Activated naive CD8-positive, alpha-beta T cell treated with anti-CD3 and anti-CD28 coated beads, Interleukin-2, amount 10 ng/mL, durations not matched to agents 7 days and 5 days (primary cell): ENCODE measurements at regions not wholly inside any gene's neighbourhood (a gene's known extent, or its start where the extent isn't known, plus 50 kb on each side); places are given as distances from the start of the nearest gene placed in this dataset.

Experiments used
- ATAC-seq: fragments of 150-1000 bp; cut with Tn5 transposase; one replicate; pipeline ENCODE4 v1.10.0; 2021; ENCODE audit warnings: low read depth, moderate library complexity
- POLR2A ChIA-PET: fragments of 350-600 bp; sonication (Branson Sonifier 250); formaldehyde crosslinking; loops from one replicate; lab custom pipeline; 2021; ENCODE audit warnings: antibody characterized with exemption; lab: Charles Lee
- DNase-seq: peaks from one replicate; pipeline ENCODE4 v3.0.0; 2021
- H3K27ac Mint-ChIP-seq: one replicate; pipeline ENCODE4 v1.8.0; 2022; ENCODE audit warnings: mild to moderate bottlenecking, mixed read lengths
- H3K27me3 Mint-ChIP-seq: one replicate; pipeline ENCODE4 v1.8.0; 2022; ENCODE audit warnings: mild to moderate bottlenecking, moderate library complexity, mixed read lengths
- H3K36me3 Mint-ChIP-seq: one replicate; pipeline ENCODE4 v1.8.0; 2021; ENCODE audit warnings: mild to moderate bottlenecking, mixed read lengths
- H3K4me1 Mint-ChIP-seq: one replicate; pipeline ENCODE4 v1.8.0; 2021; ENCODE audit warnings: mixed read lengths
- H3K4me3 Mint-ChIP-seq: one replicate; pipeline ENCODE4 v1.8.0; 2022; ENCODE audit warnings: mild to moderate bottlenecking, moderate library complexity, mixed read lengths
- H3K9me3 Mint-ChIP-seq: one replicate; pipeline ENCODE4 v1.8.0; 2021; ENCODE audit warnings: mixed read lengths

GRCh38 chr3:6105187-6105586 lies 755.7 kb upstream of the GRM7 start:
- Mint-ChIP-seq H3K4me3 (no peak overlapping the region), H3K27me3 (no peaks in the 10 kb centered on the region), H3K27ac (no peak overlapping the region), H3K36me3 (no peaks in the 10 kb centered on the region), H3K4me1 (no peaks in the 10 kb centered on the region), H3K9me3 (peaks cover 4% of the 10 kb centered on the region)
- POLR2A ChIA-PET, result no interaction called here
- DNase-seq (no peak), ATAC-seq (no peak)

DNA sequence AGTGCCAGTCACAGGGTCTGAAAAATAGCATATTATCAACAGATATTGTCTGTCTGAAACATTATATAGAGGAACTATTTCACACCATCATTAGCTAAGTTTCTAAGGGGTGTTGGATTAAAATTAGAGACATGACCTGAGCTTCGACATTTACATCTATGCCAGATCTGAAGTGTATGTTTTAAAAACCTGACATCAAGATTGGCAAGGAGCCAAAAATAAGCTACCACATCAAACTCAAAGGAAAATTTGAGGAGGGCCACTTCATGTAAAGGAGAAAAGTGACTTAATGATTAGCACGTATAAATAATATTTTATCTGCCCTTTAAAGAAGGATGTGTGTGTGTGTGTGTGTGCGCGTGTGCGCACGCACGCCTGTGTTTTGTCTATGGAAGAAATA lies 752.0 kb upstream of the GRM7 start:
- no peak overlapping the region for H3K27ac Mint-ChIP-seq
- POLR2A ChIA-PET, result no interaction called here
- H3K9me3 Mint-ChIP-seq, result peaks cover 2% of the 10 kb centered on the region
- no peak overlapping the region for H3K4me3 Mint-ChIP-seq
- no peak for DNase-seq
- no peaks in the 10 kb centered on the region for H3K36me3 Mint-ChIP-seq
- no peaks in the 10 kb centered on the region for H3K4me1 Mint-ChIP-seq
- ATAC-seq, result no peak
- H3K27me3 Mint-ChIP-seq, result no peaks in the 10 kb centered on the region

DNA sequence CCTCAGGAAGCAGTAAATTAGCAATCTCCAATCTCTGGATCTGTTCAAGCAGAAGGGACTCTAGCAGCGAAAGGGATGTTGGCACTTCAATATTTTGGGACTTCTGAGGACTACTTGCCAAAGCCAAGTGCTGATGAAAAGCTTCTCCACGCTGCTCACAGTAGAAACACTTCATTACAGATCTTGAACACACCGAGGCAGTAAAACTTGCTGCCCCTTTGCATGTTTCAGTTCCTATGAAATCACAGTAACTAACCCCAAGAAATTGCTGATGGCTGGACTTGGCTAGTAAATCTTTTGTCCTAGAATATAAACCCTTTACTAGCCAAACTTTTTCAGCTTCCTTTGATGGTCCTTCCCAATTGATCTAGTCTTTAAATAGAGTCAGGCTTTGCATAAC lies 750.5 kb upstream of the GRM7 start:
- H3K9me3 Mint-ChIP-seq, result peaks cover 2% of the 10 kb centered on the region
- H3K36me3 Mint-ChIP-seq, result no peaks in the 10 kb centered on the region
- no peak overlapping the region for H3K4me3 Mint-ChIP-seq
- ATAC-seq, result no peak
- H3K4me1 Mint-ChIP-seq, result no peaks in the 10 kb centered on the region
- POLR2A ChIA-PET, result no interaction called here
- H3K27me3 Mint-ChIP-seq, result no peaks in the 10 kb centered on the region
- no peak for DNase-seq
- H3K27ac Mint-ChIP-seq, result no peak overlapping the region

DNA sequence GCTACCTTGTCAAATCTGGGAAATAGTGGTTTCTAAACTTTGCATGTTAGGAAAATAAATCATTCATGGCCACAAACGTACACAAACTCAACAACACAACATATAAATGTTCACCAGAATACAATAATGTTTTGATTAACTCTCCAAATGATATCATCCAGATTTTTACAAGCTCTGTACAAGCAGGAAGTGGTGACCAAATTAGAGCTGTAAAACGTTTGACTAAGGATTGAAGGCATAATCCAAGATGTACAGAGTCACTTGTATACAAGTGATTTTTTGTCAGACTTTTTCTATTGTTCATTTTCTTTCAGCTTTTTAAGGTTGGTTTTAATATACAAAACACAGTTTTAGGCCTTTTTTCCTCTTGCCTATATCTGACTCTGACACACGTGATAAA lies 748.4 kb upstream of the GRM7 start:
- Mint-ChIP-seq H3K27me3 (no peaks in the 10 kb centered on the region), H3K4me1 (no peaks in the 10 kb centered on the region), H3K36me3 (no peaks in the 10 kb centered on the region), H3K9me3 (peaks cover 2% of the 10 kb centered on the region), H3K4me3 (no peak overlapping the region), H3K27ac (no peak overlapping the region)
- ATAC-seq, result no peak
- POLR2A ChIA-PET, result no interaction called here
- no peak for DNase-seq

- POLR2A ChIA-PET, result no interaction called here
Measured at GRCh38 chr3:6113338-6113737, 747.6 kb upstream of the GRM7 start.

GRCh38 chr3:6119367-6119766 lies 741.5 kb upstream of the GRM7 start:
- no peaks in the 10 kb centered on the region for H3K27me3 Mint-ChIP-seq
- H3K4me3 Mint-ChIP-seq, result no peak overlapping the region
- no peaks in the 10 kb centered on the region for H3K9me3 Mint-ChIP-seq
- H3K27ac Mint-ChIP-seq, result no peak overlapping the region
- H3K4me1 Mint-ChIP-seq, result no peaks in the 10 kb centered on the region
- no peaks in the 10 kb centered on the region for H3K36me3 Mint-ChIP-seq
- POLR2A ChIA-PET, result no interaction called here
- DNase-seq (no peak), ATAC-seq (no peak)

More at GRCh38 chr3:6113338-6113737, 747.6 kb upstream of the GRM7 start:
- no peaks in the 10 kb centered on the region for H3K4me1 Mint-ChIP-seq
- H3K9me3 Mint-ChIP-seq, result peaks cover 2% of the 10 kb centered on the region
- no peak overlapping the region for H3K27ac Mint-ChIP-seq
- ATAC-seq, result no peak
- DNase-seq, result no peak
- no peaks in the 10 kb centered on the region for H3K27me3 Mint-ChIP-seq
- H3K4me3 Mint-ChIP-seq, result no peak overlapping the region
- no peaks in the 10 kb centered on the region for H3K36me3 Mint-ChIP-seq

DNA sequence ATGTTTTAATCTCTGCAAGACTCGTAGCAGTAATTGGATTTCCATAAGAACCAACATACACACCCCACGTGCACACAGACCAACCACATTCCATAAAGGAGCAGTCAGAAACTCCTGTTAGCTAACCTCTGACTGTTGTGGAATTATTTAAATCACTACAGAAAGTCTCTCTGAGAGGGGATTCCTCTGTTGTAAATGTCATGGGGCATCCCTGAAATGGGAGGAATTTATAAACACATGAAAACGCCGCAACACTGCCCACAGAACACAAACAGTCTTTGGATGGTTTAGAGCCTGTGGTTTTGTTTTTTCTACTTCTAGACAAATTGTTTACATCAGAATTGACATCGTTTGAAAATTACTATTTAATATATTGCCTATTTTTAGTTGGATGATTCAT lies 740.1 kb upstream of the GRM7 start:
- Mint-ChIP-seq H3K36me3 (no peaks in the 10 kb centered on the region), H3K27me3 (no peaks in the 10 kb centered on the region), H3K4me1 (no peaks in the 10 kb centered on the region), H3K4me3 (no peak overlapping the region), H3K9me3 (no peaks in the 10 kb centered on the region), H3K27ac (no peak overlapping the region)
- no peak for DNase-seq
- ATAC-seq, result no peak
- POLR2A ChIA-PET, result no interaction called here

GRCh38 chr3:6124875-6125274 lies 736.0 kb upstream of the GRM7 start:
- ATAC-seq (no peak), DNase-seq (no peak)
- H3K4me1 Mint-ChIP-seq, result no peaks in the 10 kb centered on the region
- POLR2A ChIA-PET, result no interaction called here
- H3K9me3 Mint-ChIP-seq, result peaks cover 6% of the 10 kb centered on the region
- no peaks in the 10 kb centered on the region for H3K27me3 Mint-ChIP-seq
- no peak overlapping the region for H3K4me3 Mint-ChIP-seq
- H3K27ac Mint-ChIP-seq, result no peak overlapping the region
- H3K36me3 Mint-ChIP-seq, result no peaks in the 10 kb centered on the region

DNA sequence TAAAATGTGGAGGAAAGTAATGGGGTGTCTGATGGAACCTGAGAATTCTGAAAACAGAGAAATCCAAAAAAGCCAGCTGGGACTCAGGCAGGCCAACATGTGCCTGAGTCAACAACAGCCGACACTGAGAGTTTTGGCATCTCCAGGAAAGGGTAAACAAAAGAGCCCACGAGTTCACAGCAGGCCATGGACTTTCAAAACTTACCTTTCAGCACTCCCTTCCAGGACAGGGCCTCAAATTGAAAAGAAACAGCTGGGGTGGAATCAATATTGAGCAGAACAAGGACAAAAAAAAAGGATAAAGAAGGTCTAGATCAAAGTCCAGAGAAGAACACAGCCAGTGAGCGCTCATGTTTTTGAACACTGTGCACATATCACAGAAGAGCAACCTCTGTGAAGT lies 735.4 kb upstream of the GRM7 start:
- Mint-ChIP-seq H3K36me3 (no peaks in the 10 kb centered on the region), H3K27me3 (no peaks in the 10 kb centered on the region), H3K4me1 (no peaks in the 10 kb centered on the region), H3K9me3 (peaks cover 6% of the 10 kb centered on the region), H3K4me3 (no peak overlapping the region), H3K27ac (no peak overlapping the region)
- ATAC-seq, result no peak
- POLR2A ChIA-PET, result no interaction called here
- no peak for DNase-seq

GRCh38 chr3:6132684-6133432 lies 728.1 kb upstream of the GRM7 start:
- peaks cover 6% of the 10 kb centered on the region for H3K9me3 Mint-ChIP-seq
- DNase-seq, result no peak
- H3K27me3 Mint-ChIP-seq, result no peaks in the 10 kb centered on the region
- H3K4me3 Mint-ChIP-seq, result no peak overlapping the region
- H3K27ac Mint-ChIP-seq, result no peak overlapping the region
- POLR2A ChIA-PET, result no interaction called here
- ATAC-seq, result no peak
- H3K36me3 Mint-ChIP-seq, result no peaks in the 10 kb centered on the region
- no peaks in the 10 kb centered on the region for H3K4me1 Mint-ChIP-seq

- Mint-ChIP-seq H3K27me3 (no peaks in the 10 kb centered on the region), H3K9me3 (peaks cover 2% of the 10 kb centered on the region), H3K36me3 (no peaks in the 10 kb centered on the region), H3K4me3 (no peak overlapping the region), H3K27ac (no peak overlapping the region), H3K4me1 (no peaks in the 10 kb centered on the region)
- ATAC-seq, result no peak
- no peak for DNase-seq
- POLR2A ChIA-PET, result no interaction called here
Measured at GRCh38 chr3:6142707-6143106, 718.2 kb upstream of the GRM7 start.

DNA sequence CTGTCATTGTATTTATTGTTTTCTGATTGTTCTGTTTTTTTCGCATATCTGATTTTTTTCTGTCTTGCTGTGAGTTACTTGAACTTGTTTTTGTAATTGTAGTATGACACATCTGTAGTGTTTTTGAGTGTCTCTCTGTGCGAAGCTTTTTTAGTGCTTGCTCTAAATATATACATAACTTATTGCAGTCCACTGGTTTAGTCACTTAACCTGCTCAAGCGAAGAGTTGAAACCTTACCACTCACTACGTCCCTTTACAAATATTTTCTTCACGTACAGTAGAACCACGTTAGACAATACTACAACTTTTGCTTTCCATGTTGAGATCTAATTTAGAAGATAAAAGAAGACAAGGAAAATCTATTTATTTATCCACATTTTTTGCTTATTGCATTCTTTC lies 713.0 kb upstream of the GRM7 start:
- Mint-ChIP-seq H3K4me1 (no peaks in the 10 kb centered on the region), H3K9me3 (peaks cover under 1% of the 10 kb centered on the region), H3K27ac (no peak overlapping the region), H3K27me3 (no peaks in the 10 kb centered on the region), H3K36me3 (no peaks in the 10 kb centered on the region), H3K4me3 (no peak overlapping the region)
- no peak for ATAC-seq
- POLR2A ChIA-PET, result no interaction called here
- no peak for DNase-seq

DNA sequence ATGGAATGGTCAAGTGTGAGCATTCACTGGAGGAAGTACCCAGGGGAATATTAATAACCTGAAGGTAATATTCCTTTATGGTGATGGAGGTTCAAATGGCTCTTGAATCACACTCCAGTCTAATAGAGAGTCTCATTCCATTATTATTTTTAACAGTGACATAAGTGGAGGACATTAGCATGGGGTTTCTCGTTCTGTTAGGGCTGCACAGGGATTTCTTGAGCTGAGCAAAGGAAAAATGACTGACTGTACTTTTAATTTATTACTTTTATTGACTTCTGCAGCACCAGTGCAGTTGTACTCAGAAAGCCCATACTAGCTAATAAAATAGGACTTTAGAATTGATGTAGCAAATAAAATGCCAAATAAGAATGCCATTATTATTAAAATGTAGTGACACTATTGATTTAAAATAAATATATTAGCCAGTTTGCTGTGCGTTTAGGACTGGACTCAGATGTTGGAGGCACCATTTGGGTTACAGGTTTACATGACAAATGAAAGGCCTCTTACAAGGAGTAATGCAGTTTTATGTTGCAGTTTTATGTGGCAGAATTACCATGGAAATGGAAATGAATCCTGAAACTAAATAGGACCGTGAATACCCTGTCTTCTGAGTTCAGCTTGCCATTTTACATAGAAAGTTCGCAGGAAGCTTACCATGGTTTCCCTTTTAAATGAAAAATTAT lies 705.1 kb upstream of the GRM7 start:
- H3K27ac Mint-ChIP-seq, result no peak overlapping the region
- ATAC-seq (no peak), DNase-seq (no peak)
- H3K9me3 Mint-ChIP-seq, result no peaks in the 10 kb centered on the region
- no peaks in the 10 kb centered on the region for H3K36me3 Mint-ChIP-seq
- no peaks in the 10 kb centered on the region for H3K4me1 Mint-ChIP-seq
- POLR2A ChIA-PET, result no interaction called here
- no peaks in the 10 kb centered on the region for H3K27me3 Mint-ChIP-seq
- no peak overlapping the region for H3K4me3 Mint-ChIP-seq

GRCh38 chr3:6165951-6166350 lies 695.0 kb upstream of the GRM7 start:
- DNase-seq (no peak), ATAC-seq (no peak)
- Mint-ChIP-seq H3K36me3 (no peaks in the 10 kb centered on the region), H3K27me3 (no peaks in the 10 kb centered on the region), H3K4me3 (no peak overlapping the region), H3K27ac (no peak overlapping the region), H3K4me1 (no peaks in the 10 kb centered on the region), H3K9me3 (peaks cover 2% of the 10 kb centered on the region)
- POLR2A ChIA-PET, result no interaction called here
